Inflammatory macrophage (primary cell): ENCODE measurements at regions not wholly inside any gene's neighbourhood (a gene's known extent, or its start where the extent isn't known, plus 50 kb on each side); places are given as distances from the start of the nearest gene placed in this dataset.

Experiments
- DNase-seq, 2 donors: peaks; one replicate each; pipeline ENCODE4 v3.0.0-alpha.2; 2020 to 2022

DNA sequence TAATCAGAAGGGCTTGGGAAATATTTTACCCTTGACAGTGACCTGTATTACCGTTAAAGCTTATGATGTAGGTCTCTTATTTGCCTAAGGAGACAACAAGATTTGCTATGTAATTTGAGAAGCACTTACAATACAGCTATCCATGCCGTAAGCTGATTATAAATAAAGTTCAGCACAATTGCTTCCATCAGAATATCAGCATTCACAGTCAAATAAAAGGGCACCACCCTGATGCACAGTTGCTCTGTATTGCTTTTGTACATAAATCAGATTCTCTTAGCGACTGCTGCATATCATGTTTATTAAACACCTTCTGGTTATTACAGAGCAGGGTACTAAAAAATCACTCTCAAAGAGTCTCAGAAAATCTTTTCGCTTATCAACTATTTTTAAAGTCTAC lies 67.3 kb upstream of the VRK1 start:
- DNase-seq, result no peak

DNA sequence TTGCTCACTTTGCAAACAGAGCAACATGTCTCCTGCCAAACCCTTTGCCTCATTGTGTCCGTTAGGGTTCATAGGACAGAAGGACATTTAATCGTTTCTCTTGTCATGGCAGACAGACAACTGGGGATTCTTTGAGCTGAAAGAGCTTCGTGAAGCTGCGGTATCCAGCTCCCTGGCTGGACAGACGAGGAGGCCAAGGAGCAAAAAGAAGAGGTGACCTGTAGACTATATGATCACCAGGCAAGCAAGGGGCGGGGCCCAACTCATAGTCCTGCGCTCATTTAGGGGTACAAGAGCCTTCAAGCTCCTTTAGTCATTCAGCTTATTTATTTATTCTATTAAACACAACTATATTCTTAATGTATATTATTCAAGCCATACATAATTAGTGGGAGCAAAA lies 66.8 kb upstream of the VRK1 start:
- no peak for DNase-seq

DNA sequence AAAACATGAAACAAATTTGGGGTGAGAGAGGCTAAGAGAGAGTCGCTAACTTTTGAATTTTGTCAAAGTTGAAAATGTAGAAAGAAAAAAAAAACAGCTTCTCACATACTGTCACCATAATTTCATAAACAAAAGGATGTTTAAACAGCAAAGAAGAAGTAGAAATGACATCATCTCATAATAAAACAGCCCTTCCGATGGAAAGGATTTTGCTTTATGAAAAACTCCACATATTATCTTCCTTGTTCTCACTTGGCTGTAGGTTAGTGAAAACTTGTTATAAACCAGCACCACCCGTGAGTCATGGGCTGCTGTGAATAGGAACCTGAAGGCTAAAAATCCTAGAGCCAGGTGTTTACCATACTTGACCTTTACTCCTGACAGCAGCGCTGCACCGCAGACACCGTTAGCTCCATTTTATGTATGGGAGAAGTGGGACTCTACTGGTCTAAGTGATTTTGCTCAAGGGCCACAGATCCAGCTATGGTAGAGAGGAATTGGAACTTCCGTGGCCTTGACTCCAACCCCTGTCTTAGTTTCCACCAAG lies 63.0 kb upstream of the VRK1 start:
- no peak for DNase-seq

DNA sequence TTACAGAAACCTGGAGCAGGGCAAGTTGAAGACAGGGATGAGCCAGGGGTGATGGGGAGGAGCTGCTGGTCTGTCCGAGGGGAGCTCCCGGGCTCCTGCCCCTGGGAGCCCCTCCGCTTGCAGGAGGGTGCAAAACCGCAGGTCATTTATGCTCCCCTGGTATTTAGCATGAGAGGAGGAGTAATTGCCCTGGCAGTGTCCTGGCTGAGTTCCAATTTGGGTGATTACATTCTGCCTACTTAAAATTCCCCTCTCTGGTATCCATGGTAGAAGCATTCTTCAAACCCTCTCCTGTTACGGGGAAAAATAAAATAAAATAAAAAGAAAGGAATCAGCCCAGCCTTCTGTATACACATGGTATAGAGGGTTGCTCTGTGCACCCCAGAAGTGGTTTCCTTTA lies 61.7 kb upstream of the VRK1 start:
- no peak for DNase-seq

DNA sequence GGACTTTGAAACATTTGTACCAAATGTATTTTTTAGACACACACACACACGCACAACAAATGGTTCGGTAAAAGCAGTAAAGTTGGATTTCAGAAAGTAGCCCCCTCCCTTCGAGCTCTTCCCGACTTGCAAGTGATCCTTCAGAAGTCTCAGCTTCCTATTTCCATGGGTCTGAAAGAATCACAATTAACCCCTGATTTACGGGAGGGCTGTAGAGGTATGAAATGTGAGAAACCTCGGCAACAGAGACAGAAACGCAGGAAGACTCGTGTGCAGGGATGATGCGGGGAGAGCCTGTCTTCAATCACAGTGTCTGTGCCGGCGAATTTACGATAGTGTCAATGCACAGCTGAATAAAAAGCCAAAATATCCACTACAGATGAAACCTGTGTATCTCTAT lies 60.7 kb upstream of the VRK1 start:
- DNase-seq, result no peak

DNA sequence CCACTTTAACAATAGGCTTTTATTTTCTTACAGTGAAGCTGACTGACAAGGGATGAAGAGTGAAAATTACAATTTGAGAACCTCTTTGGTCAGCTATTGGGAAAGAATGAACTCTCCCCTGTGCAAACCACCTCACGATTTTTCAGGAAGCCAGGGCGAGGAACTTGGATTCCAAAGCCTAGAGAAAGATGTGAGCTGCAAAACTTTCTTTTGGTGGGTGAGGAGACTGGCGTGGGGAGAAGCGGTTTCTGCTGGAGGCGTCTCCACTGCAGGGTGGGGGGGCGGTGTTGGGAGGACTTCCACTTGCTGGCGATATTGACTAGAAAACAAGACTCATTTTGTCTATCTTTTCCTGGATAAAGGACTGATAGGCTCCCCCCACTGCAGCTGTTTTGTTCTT lies 59.3 kb upstream of the VRK1 start:
- DNase-seq, result peak; percentile 7 to 22

DNA sequence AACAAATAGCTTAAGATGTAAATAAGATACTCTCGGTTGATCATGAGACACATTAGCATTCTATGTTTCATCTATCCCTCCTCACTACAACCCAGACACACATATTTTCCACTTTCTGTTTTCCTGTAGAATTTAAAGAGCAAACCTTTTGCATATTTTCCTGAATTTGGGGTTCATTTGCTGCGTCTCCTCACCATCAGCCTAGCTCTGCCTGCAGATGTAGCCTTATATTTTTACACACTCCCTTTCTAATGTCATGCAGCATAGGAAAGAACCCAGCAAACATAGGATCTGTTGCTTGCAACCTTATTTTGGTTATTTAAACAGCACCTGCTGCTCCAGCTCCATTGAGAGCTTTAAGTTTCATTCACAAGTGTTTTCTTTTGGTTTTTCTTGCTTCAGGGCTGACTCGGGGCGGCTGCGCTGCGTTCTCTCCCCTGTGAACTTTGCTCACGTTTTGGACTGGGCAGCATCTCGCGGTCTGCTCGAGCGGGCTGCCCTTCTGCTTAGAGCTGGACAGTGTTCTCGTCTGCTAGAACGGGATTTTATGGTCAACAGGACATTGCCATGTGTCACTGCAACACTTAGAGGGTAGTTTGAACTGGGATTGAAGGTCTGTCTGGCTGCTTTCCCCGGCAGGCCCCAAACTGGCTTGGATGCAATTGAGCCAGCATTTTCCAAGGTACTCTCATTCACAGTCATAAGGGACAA lies 57.8 kb upstream of the VRK1 start:
- DNase-seq, result no peak

DNA sequence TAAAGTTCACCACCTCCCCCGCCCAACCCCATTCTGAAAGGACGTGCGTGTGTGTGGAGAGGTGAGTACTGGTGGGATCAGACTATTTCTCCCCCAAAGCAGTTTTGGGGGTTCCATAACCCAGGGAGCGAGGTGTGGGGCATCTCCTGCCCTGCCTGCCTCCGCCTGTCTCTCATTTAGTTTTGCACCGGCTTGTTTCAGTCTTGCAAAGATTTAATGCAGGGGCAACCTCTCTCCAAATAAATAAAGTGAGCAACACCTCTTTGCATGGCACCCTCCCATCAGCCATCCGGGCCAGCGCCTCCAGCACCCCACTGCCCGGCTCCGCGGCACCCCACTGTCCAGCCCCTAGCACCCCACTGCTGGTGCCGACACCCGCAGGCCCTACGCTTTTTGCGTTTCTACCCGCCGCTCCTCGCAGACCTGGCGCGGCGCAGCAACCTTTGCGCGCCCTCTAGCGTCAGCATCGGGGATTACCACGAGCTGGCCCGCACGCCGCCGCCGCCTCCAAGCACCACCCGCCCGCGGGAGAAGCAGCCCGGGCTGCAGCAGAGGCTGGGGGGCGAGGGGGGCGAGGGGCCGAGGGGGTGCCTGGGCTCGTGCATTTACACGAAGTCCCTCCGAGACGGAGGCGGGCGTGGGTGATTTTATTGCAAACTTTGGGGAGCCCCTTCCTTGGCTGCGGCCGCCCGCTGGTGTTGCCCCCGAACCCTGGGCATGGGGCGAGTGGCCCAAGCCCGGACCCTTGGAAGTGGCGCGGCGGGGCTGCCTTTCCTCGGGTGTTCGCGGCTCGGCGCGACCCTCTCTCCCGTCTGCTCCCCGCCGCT lies 55.8 kb upstream of the VRK1 start:
- peak; percentile 65 for DNase-seq

DNA sequence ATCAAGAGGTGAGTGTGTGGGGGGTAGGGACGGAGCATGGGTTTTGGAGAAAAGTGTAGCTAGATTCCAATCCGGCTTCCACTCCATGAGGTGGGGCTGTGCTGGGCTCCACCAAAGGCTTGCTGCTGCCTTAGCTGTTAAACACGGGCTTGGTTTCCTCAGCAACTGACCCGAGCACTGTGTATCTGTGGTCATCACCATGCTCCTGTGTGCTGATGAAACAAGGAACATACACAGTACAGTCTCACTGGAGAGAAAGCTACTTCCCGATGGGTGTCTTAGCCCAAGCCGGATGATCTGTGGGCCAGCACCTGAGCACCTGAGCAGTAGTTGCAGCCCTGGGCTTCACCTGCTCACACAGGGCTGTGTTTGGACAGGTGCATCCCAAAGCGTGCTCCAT lies 52.9 kb upstream of the VRK1 start:
- peak in 1 of 2 donors; percentile 2 for DNase-seq

DNA sequence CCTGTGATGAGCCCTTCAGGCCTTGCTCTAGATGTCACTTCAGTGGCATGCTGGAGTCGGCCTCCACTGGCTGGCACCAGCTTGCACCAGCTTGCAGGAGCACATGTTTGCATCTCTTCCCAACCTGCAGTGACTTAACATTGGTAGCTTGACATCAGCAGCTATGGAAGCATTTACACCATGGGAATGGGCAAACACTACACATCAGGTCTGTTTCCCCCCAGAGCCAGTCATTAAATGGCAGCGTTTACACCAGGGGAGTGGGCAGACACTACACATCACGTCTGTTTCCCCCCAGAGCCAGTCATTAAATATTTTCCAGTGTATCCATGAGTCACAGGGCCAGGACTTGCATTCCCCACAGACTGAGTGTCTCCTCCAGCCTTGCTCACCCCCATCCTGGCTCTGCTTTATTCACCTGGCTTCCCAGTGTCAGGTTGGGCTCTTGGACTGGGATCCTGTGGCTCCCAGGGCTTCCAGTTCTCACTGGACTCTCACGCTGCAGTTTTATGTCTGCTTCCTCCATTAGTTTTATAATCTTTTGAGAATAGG lies 51.6 kb upstream of the VRK1 start:
- no peak for DNase-seq

DNA sequence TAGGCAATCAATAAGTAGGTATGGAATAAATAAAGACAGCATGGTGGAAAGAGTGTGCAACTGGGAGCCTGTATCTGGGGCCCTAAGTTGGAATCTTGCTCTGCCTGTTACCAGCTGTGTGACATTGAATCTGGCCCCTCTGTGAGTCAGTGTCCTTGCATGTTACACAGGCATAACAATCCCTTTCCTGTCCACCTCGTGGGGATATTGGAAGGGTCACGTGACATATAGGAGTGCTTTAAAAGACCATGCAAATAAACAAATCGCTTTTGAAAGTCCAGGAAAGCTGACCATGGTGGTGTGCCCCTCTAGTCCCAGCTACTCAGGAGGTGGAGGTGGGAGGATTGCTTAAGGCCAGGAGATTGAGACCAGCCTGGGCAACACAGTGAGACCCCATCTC lies 51.1 kb upstream of the VRK1 start:
- no peak for DNase-seq

DNA sequence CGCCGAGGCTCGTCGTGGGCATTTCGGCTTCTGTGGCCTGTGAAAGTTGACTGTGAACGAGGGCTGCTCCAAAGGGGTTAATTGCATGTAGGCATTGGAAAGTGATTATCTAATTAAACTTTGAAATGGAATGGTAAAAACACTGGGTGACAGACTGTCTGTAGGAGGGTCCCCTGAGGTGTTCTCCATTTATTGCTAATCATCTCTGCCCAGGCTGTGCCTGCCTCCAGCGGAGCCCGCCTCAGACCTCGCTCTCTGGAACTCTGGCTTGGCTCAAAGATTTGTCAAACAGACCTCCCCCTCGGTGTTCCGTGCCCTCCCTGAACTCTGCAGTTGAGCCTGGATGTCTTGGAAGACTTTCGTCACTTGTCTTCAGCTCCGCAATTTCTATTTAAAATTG lies 50.2 kb upstream of the VRK1 start:
- no peak for DNase-seq
